Renal pelvis (tissue), 1 donor: ENCODE measurements at regions not wholly inside any gene's neighbourhood (a gene's known extent, or its start where the extent isn't known, plus 50 kb on each side); places are given as distances from the start of the nearest gene placed in this dataset.
A peak's percentile ranks its signal among the peaks of the same experiment; 100 is the strongest.
"Not testable (repeated sequence)": the region's sequence is repeated elsewhere in the genome, so short reads cannot be mapped to it uniquely, and the experiment has no call there.

ENCODE experiments used
- DNase-seq: peaks from one replicate; pipeline ENCODE4 v3.0.0-alpha.2; 2013

DNA sequence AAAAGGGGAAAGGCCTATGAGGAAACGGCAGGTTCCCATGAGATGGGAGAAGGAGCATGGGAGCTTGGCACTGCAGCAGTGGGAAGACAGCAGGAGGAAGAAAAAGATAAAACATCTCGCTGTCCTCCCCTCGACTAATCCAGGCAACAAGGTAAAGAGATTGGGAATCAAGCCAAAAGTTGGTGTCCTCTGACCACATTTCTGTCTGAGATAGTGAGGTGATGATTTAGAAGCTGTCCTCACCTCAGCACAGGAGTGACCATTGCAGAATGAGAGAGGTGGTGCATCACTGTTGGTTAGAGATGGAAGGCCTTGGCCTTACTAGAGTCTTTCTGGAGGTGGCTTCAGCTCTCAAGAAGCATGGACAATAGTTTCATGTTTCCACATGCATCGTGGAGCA lies 226.6 kb upstream of the CCDC54 start:
- DNase-seq: no peak

DNA sequence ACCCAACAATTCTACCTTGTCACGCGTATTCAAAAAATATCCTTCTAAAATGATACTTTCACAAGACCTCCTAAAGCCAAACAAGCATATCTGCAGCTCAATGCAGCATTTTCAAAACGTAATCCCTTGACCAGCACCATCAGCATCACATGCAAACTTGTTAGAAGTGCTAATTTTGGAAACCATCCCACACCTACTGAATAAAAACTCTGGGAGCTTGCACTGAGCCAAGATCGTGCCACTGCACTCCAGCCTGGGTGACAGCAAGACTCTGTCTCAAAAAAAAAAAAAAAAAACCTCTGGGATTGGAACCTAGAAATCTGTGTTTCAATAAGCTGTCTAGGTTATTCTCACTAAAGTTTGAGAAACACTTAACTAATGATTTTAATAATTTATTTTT lies 223.3 kb upstream of the CCDC54 start:
- no peak for DNase-seq

- no peak for DNase-seq
These were observed 204.8 kb upstream of the CCDC54 start for GRCh38 chr3:107172411-107172810.

DNA sequence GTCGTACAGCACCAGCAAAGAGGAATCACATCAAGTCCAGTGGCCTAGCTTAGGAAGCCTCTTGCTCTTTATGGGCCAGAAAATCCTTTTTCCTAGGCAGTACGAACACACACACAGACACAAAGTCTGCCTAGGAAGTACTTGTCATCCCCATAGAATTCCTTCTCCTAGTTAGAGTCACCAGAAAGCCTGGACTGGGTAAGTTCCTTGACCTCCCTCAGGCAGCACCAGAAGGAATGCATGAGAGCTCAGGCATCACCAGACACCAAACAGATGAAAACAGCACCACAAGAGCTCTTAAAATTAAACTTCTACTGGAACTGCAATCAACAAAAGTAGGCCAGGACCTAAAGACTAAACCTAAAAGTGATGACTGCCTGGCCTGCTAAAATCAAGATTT lies 192.9 kb upstream of the CCDC54 start:
- no peak for DNase-seq

GRCh38 chr3:107188262-107188661 lies 189.0 kb upstream of the CCDC54 start:
- DNase-seq: no peak

DNA sequence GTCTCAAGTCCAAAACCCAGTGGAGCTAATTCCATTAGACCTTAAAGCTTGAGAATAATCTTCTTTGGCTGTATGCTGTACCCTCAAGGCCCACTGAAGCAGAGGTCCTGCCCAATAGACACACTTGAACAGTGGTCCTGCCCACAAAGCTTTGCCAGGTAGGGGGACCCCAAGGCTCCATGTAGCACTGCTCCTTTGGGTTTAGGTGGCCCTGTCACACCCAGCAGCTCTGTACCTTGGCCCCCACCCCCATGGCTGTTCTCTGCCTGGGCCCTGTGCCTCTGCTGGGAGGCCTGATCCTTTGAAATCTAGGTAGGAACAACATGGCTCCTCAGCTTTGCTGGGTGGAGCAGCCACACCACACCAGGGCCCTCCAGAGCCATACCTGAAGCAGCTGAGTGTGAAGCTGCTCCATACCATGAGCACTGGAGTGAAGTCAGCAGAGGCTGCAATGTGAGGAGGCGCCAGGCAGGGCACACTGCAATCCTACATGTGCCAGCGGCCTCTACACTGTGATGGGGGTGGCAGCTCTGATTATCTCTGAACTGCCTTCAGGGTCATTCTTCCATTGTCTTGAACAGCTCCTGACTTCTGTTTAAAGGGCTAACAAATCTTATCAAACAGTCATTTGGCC lies 188.0 kb upstream of the CCDC54 start:
- DNase-seq: no peak

- DNase-seq: no peak
These were observed 184.1 kb upstream of the CCDC54 start for GRCh38 chr3:107193116-107193515.

- peak; percentile 78 for DNase-seq
These were observed 178.6 kb upstream of the CCDC54 start for GRCh38 chr3:107198581-107199181.

DNA sequence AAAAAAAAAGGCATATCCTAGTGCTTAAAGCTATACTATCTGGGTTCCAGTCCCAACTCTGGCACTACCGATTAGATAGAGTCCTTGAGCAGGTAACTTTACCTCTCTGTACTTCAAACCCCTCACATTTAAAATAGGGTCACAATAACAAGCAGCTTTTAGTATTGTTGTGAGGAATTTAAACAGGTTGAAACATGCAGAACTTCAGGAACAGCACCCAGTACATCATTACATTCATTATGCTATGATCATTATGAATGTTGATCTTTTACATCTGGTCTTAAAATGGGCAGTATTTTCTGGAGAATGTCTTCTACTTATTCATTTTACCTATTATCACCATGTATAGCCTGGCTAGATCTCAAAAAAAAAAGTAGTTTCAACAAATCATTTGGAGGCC lies 176.1 kb upstream of the CCDC54 start:
- no peak for DNase-seq

DNA sequence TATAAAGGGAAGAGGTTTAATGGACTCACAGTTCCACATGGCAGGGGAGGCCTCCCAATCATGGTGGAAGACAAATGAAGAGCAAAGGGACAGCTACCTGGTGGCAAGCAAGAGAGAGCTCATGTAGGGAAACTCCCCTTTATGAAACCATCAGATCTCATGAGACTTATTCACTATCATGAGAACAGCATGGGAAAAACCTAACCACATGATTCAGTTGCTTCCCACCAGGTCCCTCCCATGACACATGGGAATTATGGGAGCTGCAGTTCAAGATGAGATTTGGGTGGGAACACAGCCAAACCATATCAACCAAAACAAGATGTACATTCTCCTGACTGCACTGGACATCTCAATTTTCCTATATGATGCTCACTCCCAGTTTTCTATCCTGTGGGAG lies 174.4 kb upstream of the CCDC54 start:
- not testable (repeated sequence) for DNase-seq

GRCh38 chr3:107204121-107204520 lies 173.1 kb upstream of the CCDC54 start:
- no peak for DNase-seq

DNA sequence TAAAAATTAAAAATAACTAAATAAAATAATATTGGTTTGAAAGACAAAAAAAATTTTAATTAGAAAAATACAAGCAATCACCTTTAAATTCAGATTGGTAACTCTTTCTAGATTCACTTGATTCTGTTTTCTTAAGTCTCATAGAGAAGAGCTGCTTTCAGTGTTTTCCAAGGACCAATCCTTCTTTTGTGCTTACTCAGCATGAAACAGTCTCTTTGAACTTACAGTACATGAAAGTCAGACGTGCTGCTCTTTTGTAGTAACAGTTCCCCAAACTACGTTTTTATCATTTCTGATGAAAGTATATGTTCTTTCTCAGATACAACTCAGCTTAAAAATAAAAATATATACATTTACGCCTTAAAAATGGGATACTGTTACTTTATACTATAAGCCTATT lies 171.9 kb upstream of the CCDC54 start:
- DNase-seq: no peak

DNA sequence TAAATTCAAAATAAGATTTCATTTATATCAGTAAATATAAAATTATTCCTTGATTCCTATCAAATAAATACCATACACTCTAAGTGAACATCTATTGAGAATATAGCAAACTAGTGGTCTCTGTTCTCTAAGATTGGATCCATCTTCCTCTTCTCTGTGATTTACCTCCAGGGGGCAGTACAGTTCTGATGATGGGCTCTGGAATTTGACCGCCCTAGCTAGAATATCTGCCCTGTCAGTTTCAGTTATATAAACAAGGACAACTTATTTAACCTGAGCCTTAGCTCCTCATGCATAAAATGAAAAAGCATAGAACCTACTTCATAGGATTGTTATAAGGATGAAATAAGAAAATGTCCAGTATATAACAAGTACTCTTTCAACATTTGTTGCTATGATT lies 171.1 kb upstream of the CCDC54 start:
- DNase-seq: peak; percentile 34

DNA sequence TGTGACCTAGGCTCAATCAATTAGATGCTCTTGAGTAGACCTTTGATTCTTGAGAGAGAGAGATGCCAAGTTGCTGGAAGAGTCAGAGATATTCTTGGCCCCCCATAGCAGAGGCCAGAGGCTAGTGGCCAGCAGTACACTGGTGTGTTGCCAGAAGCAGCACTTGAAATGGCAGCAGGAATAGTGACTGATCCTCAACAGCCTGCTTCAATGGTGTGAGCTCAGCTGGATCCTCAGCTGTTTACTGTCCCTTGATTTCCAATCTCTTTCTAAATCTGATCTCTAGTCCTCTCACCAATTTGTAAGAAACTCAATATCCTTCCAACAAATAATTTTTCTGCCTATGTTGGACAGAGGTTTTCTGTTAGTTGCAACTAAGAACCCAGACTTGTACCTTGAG lies 170.3 kb upstream of the CCDC54 start:
- DNase-seq: no peak

DNA sequence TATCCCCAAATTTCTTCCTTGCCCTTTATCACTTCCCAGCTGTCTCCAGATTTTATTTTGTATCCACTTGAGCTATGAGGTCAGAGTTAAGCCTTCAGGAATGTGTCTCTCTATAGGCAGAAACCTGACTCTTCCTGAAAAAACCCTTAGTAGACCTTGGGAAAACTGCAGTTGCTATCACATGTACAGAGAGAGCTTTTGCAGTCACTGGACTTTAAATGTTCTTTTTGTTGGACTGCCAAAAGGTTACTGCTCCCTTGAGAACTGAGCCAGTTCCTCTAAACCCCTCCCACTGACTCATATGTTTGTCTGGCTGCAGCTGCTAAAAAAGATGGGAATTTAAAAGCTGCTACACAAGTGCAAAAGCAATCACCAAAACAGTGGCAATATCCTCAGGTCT lies 169.1 kb upstream of the CCDC54 start:
- DNase-seq: peak; percentile 89

GRCh38 chr3:107208796-107209195 lies 168.4 kb upstream of the CCDC54 start:
- no peak for DNase-seq

DNA sequence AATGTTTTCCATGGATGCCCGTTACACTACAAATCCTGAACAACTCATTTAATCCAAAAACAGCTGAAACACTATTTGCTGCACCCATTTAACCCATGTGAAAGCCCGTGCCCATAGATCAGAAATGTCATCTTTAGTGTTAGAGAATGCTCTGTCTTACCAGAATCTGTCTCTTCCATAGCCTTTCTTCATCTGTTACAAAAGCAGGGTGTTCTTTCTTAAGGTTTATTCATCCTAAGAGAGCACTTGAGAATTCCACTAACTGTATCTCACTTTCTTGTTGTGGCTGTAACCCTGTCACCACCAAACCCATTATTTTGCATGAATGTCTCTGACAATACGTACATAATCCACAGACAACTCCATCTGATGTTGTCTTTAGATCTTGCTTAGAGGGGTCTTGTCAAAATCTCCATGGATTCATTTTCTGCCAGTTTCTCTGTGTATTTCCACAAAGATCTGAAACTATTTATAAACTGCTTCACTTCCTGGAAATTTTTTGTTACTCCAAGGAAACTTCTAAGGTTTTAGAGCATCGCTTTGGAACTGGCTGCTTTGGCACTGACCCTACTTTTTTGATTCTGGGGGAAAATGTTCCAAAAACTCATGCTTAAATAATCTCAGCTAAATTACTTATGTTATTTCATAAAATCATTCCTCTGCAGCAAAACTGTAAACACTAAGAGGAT lies 167.8 kb upstream of the CCDC54 start:
- no peak for DNase-seq

- DNase-seq: no peak
These were observed 165.6 kb upstream of the CCDC54 start for GRCh38 chr3:107211608-107212007.

- DNase-seq: no peak
These were observed 164.6 kb upstream of the CCDC54 start for GRCh38 chr3:107212618-107213017.

- DNase-seq: no peak
These were observed 164.1 kb upstream of the CCDC54 start for GRCh38 chr3:107213044-107213669.

DNA sequence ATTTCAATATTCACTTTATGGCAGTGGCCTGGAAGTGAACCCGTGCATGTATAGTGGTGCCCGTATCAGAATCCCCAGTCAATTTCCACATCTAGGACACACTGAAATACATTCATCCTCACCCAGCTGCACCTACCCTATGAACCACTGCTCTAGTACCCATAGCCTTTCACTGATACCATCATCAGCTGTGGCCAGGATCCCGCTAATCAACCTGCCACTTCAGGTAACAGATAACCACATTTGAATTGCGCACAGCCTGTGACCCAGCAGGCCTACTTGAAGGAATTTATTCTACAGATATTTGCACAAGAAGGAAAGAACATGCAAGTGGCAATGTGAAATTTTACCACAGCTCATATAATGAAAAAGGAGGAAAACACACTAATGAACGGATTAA lies 161.0 kb upstream of the CCDC54 start:
- DNase-seq: no peak

DNA sequence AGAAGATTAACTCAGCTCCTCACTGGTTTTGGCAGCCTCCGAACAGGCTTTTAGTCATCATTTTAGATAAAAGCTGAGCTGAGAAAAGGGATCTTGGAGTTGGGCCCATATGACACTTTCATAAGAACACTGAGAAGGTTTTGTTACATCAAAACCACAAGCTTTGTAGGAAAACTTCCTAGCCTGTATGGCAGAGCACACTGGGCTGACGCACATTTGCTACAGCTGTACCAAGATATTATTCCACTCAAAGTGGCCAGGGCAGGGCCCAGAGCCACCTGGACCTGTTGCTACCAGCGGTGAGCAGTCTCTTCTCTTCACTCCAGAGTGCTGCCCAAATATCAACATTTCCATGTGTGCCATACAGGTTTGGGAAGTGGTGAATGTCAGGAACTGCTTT lies 160.5 kb upstream of the CCDC54 start:
- DNase-seq: no peak

DNA sequence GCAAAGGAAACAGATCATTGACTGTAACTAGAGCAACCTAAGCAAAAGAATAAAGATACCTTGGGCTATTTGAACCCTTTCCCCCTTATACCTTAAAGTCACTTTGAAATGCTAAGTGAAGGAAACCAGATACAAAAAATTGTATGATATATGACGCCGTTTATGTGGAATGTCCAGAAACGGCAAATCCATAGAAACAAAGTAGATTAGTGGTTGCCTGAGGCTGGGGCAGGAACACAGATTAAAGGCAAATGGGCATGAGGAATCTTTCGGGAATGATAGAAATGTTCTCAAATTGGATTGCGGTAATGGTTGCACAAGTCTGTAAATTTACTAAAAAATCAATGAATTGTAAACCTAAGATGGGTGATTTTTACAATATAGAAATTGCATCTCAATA lies 160.1 kb upstream of the CCDC54 start:
- DNase-seq: no peak
